Smooth muscle cell (in vitro differentiated cells): ENCODE measurements at regions not wholly inside any gene's neighbourhood (a gene's known extent, or its start where the extent isn't known, plus 50 kb on each side); places are given as distances from the start of the nearest gene placed in this dataset.

ENCODE experiments used
- DNase-seq: peaks from one replicate; lab custom pipeline; 2025; ENCODE audit not compliant: unreplicated experiment; lab: John Stamatoyannopoulos, UW
- H2AFZ ChIP-seq: fragments of 200-600 bp; sonication (generic); 2 replicates; pipeline ENCODE4 v1.6.0; 2016; ENCODE audit warnings: antibody characterized with exemption, low read depth, mild to moderate bottlenecking
- H3F3A ChIP-seq: fragments of 200-600 bp; sonication (generic); 2 replicates; pipeline ENCODE4 v1.6.0; 2017; ENCODE audit warnings: antibody characterized with exemption, low read depth
- H3K27ac ChIP-seq: fragments of 200-600 bp; sonication (generic); 2 replicates; pipeline ENCODE4 v1.5.1; 2016; ENCODE audit warnings: low read depth, mild to moderate bottlenecking
- H3K27me3 ChIP-seq: fragments of 200-600 bp; sonication (generic); 2 replicates; pipeline ENCODE4 v1.6.1; 2016; ENCODE audit warnings: low read depth, mild to moderate bottlenecking
- H3K36me3 ChIP-seq: fragments of 200-600 bp; sonication (generic); 2 replicates; pipeline ENCODE4 v1.5.1; 2016; ENCODE audit warnings: low read depth
- H3K4me1 ChIP-seq: fragments of 200-600 bp; sonication (generic); 2 replicates; pipeline ENCODE4 v1.5.1; 2016; ENCODE audit warnings: low read depth
- H3K4me2 ChIP-seq: fragments of 200-600 bp; sonication (generic); 2 replicates; pipeline ENCODE4 v1.6.0; 2016; ENCODE audit warnings: mild to moderate bottlenecking
- H3K4me3 ChIP-seq: fragments of 200-600 bp; sonication (generic); 2 replicates; pipeline ENCODE4 v1.5.1; 2016; ENCODE audit warnings: mild to moderate bottlenecking
- H3K79me2 ChIP-seq: fragments of 200-600 bp; sonication (generic); 2 replicates; pipeline ENCODE4 v1.6.0; 2016; ENCODE audit warnings: low read depth, mild to moderate bottlenecking
- H3K9ac ChIP-seq: fragments of 200-600 bp; sonication (generic); 2 replicates; pipeline ENCODE4 v1.6.0; 2016; ENCODE audit warnings: low read depth
- H3K9me3 ChIP-seq: fragments of 200-600 bp; sonication (generic); replicated peaks from 2 replicates; pipeline ENCODE4 v1.5.1; 2016; ENCODE audit warnings: low read depth
- H4K20me1 ChIP-seq: fragments of 200-600 bp; sonication (generic); 2 replicates; pipeline ENCODE4 v1.6.0; 2016; ENCODE audit warnings: low read depth
- WGBS: methylation state at CpG from one replicate; pipeline ENCODE4 v1.1.7; 2016; ENCODE audit warnings: low lambda C conversion rate; 5-methylcytosine and 5-hydroxymethylcytosine counted together
- TF ChIP-seq, protein P1 (sequence below): fragments of 200-600 bp; sonication (generic); IDR thresholded peaks from 2 replicates; pipeline ENCODE4 v1.5.1; 2017; ENCODE audit warnings: borderline replicate concordance, mild to moderate bottlenecking, antibody characterized with exemption; ENCODE audit not compliant: insufficient read depth, poor library complexity, severe bottlenecking

DNA sequence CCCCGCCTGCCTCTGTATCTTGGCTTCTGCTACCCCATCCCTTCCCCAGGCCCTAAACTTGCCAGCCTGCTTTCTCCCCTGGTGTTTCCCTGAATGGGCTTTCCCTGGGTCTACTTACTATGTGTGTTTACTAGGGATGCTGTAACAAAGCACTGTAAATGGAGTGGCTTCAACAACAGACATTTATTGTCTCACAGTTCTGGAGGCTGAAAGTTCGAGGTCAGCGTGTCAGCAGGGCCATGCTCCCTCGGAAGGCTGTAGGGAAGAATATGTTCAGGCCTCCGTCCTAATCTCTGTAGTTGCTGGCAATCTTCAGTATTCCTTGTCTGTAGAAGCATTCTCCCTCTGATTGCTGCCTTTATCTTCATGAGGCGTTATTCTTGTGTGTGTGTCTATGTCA lies 113.6 kb downstream of the DDX1 start:
- no peaks in the 10 kb centered on the region for H3K36me3 ChIP-seq
- no peak overlapping the region for H2AFZ ChIP-seq
- no peaks in the 10 kb centered on the region for H3F3A ChIP-seq
- no peak overlapping the region for H3K27ac ChIP-seq
- no peaks in the 10 kb centered on the region for H3K4me1 ChIP-seq
- no peaks in the 10 kb centered on the region for H4K20me1 ChIP-seq
- TF ChIP-seq, protein P1, sequence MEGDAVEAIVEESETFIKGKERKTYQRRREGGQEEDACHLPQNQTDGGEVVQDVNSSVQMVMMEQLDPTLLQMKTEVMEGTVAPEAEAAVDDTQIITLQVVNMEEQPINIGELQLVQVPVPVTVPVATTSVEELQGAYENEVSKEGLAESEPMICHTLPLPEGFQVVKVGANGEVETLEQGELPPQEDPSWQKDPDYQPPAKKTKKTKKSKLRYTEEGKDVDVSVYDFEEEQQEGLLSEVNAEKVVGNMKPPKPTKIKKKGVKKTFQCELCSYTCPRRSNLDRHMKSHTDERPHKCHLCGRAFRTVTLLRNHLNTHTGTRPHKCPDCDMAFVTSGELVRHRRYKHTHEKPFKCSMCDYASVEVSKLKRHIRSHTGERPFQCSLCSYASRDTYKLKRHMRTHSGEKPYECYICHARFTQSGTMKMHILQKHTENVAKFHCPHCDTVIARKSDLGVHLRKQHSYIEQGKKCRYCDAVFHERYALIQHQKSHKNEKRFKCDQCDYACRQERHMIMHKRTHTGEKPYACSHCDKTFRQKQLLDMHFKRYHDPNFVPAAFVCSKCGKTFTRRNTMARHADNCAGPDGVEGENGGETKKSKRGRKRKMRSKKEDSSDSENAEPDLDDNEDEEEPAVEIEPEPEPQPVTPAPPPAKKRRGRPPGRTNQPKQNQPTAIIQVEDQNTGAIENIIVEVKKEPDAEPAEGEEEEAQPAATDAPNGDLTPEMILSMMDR, result no peak
- H3K27me3 ChIP-seq, result no peaks in the 10 kb centered on the region
- 90% methylated on average over 6 of the region's 6 CpGs for WGBS
- no peaks in the 10 kb centered on the region for H3K79me2 ChIP-seq
- H3K4me2 ChIP-seq, result no peak overlapping the region
- no peak for DNase-seq
- H3K9ac ChIP-seq, result no peak overlapping the region
- H3K4me3 ChIP-seq, result no peak overlapping the region
- H3K9me3 ChIP-seq, result no peaks in the 10 kb centered on the region

DNA sequence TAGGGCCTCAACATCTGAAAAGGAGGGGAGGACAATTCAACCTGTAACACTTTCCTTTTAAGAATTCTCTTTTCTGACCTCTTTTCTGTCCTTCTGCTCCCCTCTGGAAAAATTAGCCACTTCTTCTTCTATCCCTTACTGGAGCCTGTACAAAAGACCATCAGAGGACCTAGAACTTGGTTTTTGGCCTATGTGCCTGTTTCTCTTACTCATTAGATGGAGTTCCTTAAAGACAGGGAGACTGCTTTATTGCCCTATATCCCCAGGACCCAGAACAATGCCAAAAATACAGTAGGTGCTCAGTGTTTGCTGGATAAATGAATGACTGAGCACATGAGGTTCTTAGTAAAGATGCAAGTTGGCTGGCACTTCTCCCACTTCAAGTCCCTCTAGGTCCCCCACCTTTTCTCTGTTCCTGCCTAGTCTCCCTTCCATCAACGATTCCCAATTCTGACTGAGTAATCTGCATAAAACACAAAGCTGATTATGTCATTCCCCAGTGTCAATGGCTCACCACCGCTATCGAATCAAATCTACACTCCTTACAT lies 114.2 kb downstream of the DDX1 start:
- TF ChIP-seq, protein P1, result no peak
- no peak overlapping the region for H3K9ac ChIP-seq
- DNase-seq, result no peak
- H4K20me1 ChIP-seq, result no peaks in the 10 kb centered on the region
- no peak overlapping the region for H3K27ac ChIP-seq
- no peak overlapping the region for H3K4me2 ChIP-seq
- H3K4me3 ChIP-seq, result no peak overlapping the region
- no peaks in the 10 kb centered on the region for H3K79me2 ChIP-seq
- no peaks in the 10 kb centered on the region for H3K27me3 ChIP-seq
- no peaks in the 10 kb centered on the region for H3F3A ChIP-seq
- WGBS, result 77% methylated on average over 3 of the region's 3 CpGs
- no peak overlapping the region for H2AFZ ChIP-seq
- H3K9me3 ChIP-seq, result no peaks in the 10 kb centered on the region
- no peaks in the 10 kb centered on the region for H3K4me1 ChIP-seq
- no peaks in the 10 kb centered on the region for H3K36me3 ChIP-seq

DNA sequence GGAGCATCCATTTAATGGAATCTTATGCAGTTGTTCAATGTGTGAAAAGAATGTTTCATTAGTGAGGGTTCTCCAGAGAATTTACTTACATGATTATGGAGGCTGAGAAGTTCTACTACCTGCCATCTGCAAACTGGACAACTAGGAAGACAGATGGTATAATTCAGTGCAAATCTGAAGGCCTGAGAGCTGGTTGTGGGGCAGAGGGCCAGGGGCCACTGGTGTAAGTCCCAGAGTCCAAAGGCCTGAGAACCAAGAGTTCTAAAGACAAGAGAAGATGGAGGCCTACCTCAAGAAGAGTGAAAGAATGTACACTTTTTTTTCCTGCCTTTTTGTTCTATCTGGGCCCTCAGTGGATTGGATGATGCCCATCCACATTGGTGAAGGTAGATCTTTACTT lies 114.8 kb downstream of the DDX1 start:
- H3K27ac ChIP-seq, result no peak overlapping the region

DNA sequence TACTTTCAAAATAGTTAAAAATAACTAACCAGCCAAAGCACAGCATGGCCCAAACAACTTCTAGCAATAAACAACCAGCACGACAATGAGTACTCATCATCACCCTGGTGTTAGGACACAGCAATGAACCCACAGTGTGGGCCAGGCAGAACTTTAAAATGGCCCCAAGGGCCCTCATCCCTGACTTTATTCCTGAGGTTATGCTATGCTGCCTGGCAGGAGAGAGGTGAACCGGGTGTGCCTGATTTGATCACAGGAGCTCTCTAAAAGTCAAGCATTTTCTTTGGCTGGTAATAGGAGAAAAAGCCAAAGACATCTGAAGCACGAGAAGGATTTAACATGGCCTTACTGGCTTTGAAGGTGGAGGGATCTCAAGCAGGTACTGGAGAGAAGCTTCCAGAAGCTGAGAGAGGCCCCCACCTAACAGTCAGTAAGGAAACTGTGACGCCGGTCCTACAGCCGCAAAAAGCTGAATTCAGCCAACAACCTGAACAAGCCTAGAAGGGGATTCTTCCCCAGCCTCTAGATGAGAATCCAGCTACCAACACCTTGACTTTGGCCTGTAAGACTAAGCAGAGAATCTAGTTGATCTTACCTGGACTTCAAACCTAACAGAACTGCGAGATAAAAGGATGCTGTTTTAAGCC lies 115.4 kb downstream of the DDX1 start:
- H3K9ac ChIP-seq, result no peak overlapping the region
- H3K36me3 ChIP-seq, result no peaks in the 10 kb centered on the region
- TF ChIP-seq, protein P1, result no peak
- no peaks in the 10 kb centered on the region for H3K9me3 ChIP-seq
- H3F3A ChIP-seq, result no peaks in the 10 kb centered on the region
- H3K4me3 ChIP-seq, result no peak overlapping the region
- no peaks in the 10 kb centered on the region for H3K4me1 ChIP-seq
- no peak overlapping the region for H2AFZ ChIP-seq
- H3K4me2 ChIP-seq, result no peak overlapping the region
- H4K20me1 ChIP-seq, result no peaks in the 10 kb centered on the region
- no peaks in the 10 kb centered on the region for H3K27me3 ChIP-seq
- 93% methylated on average over 7 of the region's 7 CpGs for whole genome bisulfite sequencing
- DNase-seq, result no peak
- H3K79me2 ChIP-seq, result no peaks in the 10 kb centered on the region
- no peak overlapping the region for H3K27ac ChIP-seq

More for the DNA sequence above, 114.8 kb downstream of the DDX1 start:
- no peak overlapping the region for H3K4me3 ChIP-seq
- no peak overlapping the region for H3K4me2 ChIP-seq
- no peaks in the 10 kb centered on the region for H3K27me3 ChIP-seq
- H3K79me2 ChIP-seq, result no peaks in the 10 kb centered on the region
- no peaks in the 10 kb centered on the region for H3K9me3 ChIP-seq
- no peak overlapping the region for H3K9ac ChIP-seq
- no peaks in the 10 kb centered on the region for H4K20me1 ChIP-seq
- H3F3A ChIP-seq, result no peaks in the 10 kb centered on the region
- TF ChIP-seq, protein P1, result no peak
- H3K4me1 ChIP-seq, result no peaks in the 10 kb centered on the region
- H2AFZ ChIP-seq, result no peak overlapping the region
- no peaks in the 10 kb centered on the region for H3K36me3 ChIP-seq
- no peak for DNase-seq
